ENCODE measurements at regions not wholly inside any gene's neighbourhood (a gene's known extent, or its start where the extent isn't known, plus 50 kb on each side); places are given as distances from the start of the nearest gene placed in this dataset.

- Histone ChIP-seq H3K79me2 (ENCODE audit: insufficient read depth, low read length) (no peaks in the 10 kb centered on the region), H3F3A (ENCODE audit: insufficient read depth) (no peaks in the 10 kb centered on the region), H3K9me2 (replicated peaks; ENCODE audit: insufficient read depth, low read length) (no peaks in the 10 kb centered on the region), H4K20me1 (ENCODE audit: low read depth, low read length) (no peaks in the 10 kb centered on the region), H3K27ac (ENCODE audit: low read depth, low read length) (no peak overlapping the region), H3K4me3 (ENCODE audit: insufficient read depth, low read length, poor library complexity, severe bottlenecking) (no peak overlapping the region), H3K9ac (ENCODE audit: low read length) (no peak overlapping the region), H3K4me2 (ENCODE audit: low read depth, low read length, poor library complexity, severe bottlenecking) (no peak overlapping the region), H3K36me3 (ENCODE audit: low read length) (no peaks in the 10 kb centered on the region), H2AFZ (ENCODE audit: low read depth, low read length, severe bottlenecking) (no peak overlapping the region), H3K27me3 (ENCODE audit: low read length) (no peaks in the 10 kb centered on the region), H3K9me3 (ENCODE audit: insufficient read depth, low read length) (no peaks in the 10 kb centered on the region)
- TF ChIP-seq, protein P1, sequence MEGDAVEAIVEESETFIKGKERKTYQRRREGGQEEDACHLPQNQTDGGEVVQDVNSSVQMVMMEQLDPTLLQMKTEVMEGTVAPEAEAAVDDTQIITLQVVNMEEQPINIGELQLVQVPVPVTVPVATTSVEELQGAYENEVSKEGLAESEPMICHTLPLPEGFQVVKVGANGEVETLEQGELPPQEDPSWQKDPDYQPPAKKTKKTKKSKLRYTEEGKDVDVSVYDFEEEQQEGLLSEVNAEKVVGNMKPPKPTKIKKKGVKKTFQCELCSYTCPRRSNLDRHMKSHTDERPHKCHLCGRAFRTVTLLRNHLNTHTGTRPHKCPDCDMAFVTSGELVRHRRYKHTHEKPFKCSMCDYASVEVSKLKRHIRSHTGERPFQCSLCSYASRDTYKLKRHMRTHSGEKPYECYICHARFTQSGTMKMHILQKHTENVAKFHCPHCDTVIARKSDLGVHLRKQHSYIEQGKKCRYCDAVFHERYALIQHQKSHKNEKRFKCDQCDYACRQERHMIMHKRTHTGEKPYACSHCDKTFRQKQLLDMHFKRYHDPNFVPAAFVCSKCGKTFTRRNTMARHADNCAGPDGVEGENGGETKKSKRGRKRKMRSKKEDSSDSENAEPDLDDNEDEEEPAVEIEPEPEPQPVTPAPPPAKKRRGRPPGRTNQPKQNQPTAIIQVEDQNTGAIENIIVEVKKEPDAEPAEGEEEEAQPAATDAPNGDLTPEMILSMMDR (IDR thresholded peaks at IDR 0.05; ENCODE audit: insufficient read depth, low read length, poor library complexity, severe bottlenecking): no peak
- TF ChIP-seq EZH2phosphoT487 (conservative IDR thresholded peaks at IDR 0.05; ENCODE audit: low read length): no peak
Measured at GRCh38 chr22:47810505-47811500, 1048.4 kb downstream of the TBC1D22A start.

- H4K20me1 ChIP-seq (ENCODE audit: low read depth, low read length): no peaks in the 10 kb centered on the region
- H3K27me3 ChIP-seq (ENCODE audit: low read length): no peaks in the 10 kb centered on the region
- TF ChIP-seq, protein P1 (IDR thresholded peaks at IDR 0.05; ENCODE audit: insufficient read depth, low read length, poor library complexity, severe bottlenecking): no peak
- TF ChIP-seq EZH2phosphoT487 (conservative IDR thresholded peaks at IDR 0.05; ENCODE audit: low read length): no peak
- no peak overlapping the region for H3K9ac ChIP-seq (ENCODE audit: low read length)
- H3K4me3 ChIP-seq (ENCODE audit: insufficient read depth, low read length, poor library complexity, severe bottlenecking): no peak overlapping the region
- H3K4me2 ChIP-seq (ENCODE audit: low read depth, low read length, poor library complexity, severe bottlenecking): no peak overlapping the region
- H3F3A ChIP-seq (ENCODE audit: insufficient read depth): no peaks in the 10 kb centered on the region
- no peaks in the 10 kb centered on the region for H3K9me3 ChIP-seq (ENCODE audit: insufficient read depth, low read length)
- H3K36me3 ChIP-seq (ENCODE audit: low read length): no peaks in the 10 kb centered on the region
- H3K79me2 ChIP-seq (ENCODE audit: insufficient read depth, low read length): no peaks in the 10 kb centered on the region
- H3K27ac ChIP-seq (ENCODE audit: low read depth, low read length): no peak overlapping the region
- no peak overlapping the region for H2AFZ ChIP-seq (ENCODE audit: low read depth, low read length, severe bottlenecking)
- no peaks in the 10 kb centered on the region for H3K9me2 ChIP-seq (replicated peaks; ENCODE audit: insufficient read depth, low read length)
Measured at GRCh38 chr22:47808886-47809620, 1046.6 kb downstream of the TBC1D22A start.

DNA sequence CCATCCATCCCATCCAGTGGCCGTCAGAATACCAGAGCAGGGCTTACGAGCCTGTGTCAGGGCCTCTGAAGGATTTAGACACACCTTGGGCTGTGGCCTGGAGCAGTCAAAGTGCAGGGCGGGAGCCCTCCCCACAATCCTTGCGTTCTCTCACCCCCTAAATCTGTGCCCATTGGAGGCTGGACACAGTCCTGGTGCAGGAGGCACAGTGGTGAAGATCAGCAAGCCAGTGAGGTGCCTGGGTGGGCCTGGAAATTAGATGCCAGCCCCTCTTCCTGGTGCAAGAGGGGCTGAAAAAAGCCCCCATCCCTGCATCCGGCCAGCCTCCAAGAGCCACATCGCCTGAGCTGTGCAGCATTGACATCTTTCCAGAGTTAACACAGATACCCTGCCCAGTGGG is 1045.8 kb downstream of the TBC1D22A start:
- no peak for TF ChIP-seq EZH2phosphoT487 (conservative IDR thresholded peaks at IDR 0.05; ENCODE audit: low read length)
- TF ChIP-seq, protein P1 (IDR thresholded peaks at IDR 0.05; ENCODE audit: insufficient read depth, low read length, poor library complexity, severe bottlenecking): no peak
- Histone ChIP-seq H3K9ac (ENCODE audit: low read length) (no peak overlapping the region), H3K9me3 (ENCODE audit: insufficient read depth, low read length) (no peaks in the 10 kb centered on the region)

More for the DNA sequence above, 1045.8 kb downstream of the TBC1D22A start:
- no peaks in the 10 kb centered on the region for H3F3A ChIP-seq (ENCODE audit: insufficient read depth)
- no peaks in the 10 kb centered on the region for H3K79me2 ChIP-seq (ENCODE audit: insufficient read depth, low read length)
- H3K27me3 ChIP-seq (ENCODE audit: low read length): no peaks in the 10 kb centered on the region
- H3K36me3 ChIP-seq (ENCODE audit: low read length): no peaks in the 10 kb centered on the region
- H3K4me3 ChIP-seq (ENCODE audit: insufficient read depth, low read length, poor library complexity, severe bottlenecking): no peak overlapping the region
- no peaks in the 10 kb centered on the region for H4K20me1 ChIP-seq (ENCODE audit: low read depth, low read length)
- H2AFZ ChIP-seq (ENCODE audit: low read depth, low read length, severe bottlenecking): no peak overlapping the region
- no peak overlapping the region for H3K27ac ChIP-seq (ENCODE audit: low read depth, low read length)
- no peaks in the 10 kb centered on the region for H3K9me2 ChIP-seq (replicated peaks; ENCODE audit: insufficient read depth, low read length)
- H3K4me2 ChIP-seq (ENCODE audit: low read depth, low read length, poor library complexity, severe bottlenecking): no peak overlapping the region
